ENCODE measurements at regions not wholly inside any gene's neighbourhood (a gene's known extent, or its start where the extent isn't known, plus 50 kb on each side); places are given as distances from the start of the nearest gene placed in this dataset.

DNA sequence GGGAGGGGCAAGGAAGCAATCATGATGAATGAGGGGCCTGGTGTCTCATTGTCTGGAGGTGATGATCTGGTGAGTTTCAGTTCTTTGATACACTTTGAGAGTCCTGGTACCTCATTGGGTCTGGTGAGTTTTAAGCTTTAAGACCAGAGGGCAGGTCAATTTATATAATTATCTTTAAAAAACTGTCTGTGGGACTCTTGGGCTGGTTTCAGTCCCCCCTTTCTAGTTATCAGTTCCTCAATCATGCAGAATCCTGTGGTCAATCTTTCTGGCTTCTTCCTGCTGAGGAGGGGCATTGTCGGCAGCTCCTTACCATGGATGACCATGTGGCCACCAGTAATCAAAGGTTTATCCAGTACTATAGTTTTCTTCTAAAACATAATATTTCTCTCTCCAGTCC is 789.1 kb downstream of the PCDH18 start:
- DNase-seq, result no peak

DNA sequence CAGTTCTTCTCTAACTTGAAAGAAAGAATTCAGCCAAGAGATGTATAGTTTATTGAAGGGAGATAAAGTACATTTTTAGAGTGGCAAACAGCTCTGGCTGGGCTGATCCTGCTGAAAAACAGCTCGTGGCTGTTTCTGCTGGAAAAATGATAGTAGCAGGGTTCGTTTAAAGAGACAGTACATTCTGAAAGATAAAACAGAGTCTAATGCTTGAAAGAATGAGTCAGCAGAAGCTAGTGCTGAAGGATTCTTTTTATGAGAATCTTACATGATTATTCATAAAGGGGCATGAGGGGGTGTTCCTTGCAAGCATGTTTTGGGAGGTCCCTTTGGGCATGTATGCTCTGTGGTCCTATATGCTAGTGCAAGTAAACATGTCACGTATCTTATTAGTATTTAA is 790.0 kb downstream of the PCDH18 start:
- DNase-seq, result no peak

DNA sequence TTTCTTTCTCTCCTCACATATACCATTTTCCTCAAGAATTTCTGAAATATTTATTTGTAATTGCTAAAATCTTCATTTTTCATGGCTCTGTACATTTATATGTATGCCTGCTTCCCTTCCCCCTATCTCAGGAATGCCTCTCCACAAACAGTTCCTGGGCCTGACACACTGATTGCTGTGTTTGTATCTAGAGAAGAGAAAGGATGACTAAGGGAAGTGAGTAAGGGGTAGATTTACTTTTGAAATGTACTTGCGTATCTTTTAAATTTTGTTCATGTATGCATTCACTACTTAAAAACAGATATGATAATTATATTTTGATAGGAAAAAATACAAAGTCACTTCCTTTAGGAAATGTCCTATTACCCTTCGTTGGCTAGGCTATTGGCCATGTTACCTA is 790.8 kb downstream of the PCDH18 start:
- no peak for DNase-seq

DNA sequence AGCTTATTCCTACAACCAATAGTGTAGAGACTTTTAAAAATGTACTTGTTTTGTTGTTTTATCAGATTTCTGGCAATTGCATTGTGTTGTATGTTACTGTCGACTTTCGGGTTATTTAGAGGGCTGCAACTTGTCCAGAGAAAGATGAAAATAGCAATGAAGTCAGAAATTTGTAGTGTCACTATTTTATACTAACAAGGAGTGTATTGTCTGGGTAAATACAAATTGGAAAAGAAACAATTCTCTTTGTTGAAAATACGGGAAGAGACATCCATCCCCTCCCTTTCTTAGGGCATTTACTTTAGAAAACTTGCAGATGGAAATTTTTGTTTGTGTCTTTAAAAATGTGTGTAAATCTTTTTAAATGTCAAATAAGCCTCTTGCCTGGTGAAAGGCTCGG is 792.0 kb downstream of the PCDH18 start:
- no peak for DNase-seq

DNA sequence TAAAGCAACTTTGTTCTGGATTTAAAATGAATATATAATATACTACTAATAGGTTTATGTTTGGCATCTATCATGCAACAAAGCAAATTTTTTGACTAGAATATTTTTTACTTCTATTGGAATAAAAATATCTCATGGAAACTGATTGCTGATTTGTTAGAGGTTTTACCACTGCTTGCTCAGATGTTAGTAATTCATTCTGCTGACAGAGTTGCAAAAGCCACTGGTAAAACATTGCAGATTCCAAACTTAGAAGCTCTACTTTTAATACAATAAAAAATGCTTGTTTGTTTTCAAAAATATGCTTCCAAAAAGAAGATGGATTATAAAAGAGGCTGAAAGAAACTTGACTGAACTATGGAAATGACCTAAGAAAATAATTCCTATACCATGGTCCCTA is 795.2 kb downstream of the PCDH18 start:
- no peak for DNase-seq

DNA sequence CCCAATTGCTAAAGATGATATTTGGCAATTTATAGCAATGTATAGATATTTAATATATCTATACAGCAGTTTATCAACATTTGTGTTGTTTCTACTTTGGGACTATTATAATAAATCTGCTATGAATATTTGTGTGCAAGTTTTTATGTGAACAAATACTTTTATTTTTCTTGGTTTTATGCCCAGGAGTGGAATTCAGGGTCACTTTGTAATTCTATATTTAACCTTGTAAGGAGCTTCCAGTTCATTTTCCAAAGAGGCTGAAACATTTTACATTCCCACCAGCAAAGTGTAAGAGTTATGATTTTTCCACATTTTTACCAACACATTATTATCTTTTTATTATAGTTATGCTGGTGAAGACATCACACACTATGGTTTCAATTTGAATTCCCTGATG is 801.3 kb downstream of the PCDH18 start:
- DNase-seq, result no peak

DNA sequence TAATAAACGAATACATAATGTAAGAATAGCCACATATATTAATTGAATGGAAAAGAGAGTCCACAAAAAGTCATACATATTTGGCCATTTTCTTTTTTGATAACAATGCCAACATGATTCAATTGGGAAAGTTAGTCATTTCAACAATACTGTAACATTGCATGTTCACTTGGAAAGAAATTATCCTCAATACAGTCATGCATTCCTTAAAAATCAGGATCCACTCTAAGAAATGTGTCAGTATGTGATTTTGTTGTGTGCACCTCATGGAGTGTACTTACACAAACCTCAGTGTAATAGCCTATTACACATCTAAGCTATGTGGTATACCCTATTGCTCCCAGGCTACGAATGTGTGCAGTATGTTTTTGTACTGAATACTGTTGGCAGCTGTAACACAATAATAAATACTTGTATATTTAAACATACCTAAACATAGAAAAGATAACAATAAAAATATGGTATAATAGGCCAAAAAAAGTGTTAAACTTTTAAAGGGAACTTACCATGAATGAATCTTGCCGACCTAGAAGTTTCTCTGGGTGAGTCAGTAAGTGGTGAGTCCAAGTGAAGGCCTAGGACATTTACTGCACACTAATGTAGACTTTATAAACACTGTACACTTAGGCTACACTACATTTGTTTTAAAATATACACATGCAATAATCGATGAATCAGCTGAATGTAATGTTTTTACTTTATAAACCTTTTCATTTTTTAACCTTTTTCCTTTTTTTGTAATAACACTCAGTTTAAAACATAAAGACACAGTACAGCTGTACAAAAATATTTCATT is 806.8 kb downstream of the PCDH18 start:
- no peak for DNase-seq

DNA sequence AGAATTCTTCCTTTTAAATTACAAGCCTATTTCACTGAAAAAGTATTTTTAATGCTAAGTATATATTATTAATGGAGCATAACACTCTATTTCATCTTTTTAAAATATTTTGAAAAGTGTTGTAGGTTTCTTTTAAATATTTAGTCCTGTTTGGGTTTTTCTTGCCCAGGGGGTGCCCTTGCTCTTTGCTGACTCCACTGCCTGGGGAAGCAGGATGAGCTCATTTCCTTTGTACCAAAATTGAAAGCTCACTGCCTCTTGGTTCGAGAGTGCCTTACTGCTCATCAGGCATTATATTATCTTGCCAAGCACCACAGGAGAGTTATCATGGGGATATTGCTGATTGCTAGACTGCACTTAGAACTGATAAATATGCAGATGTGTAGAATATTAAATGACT is 819.2 kb downstream of the PCDH18 start:
- no peak for DNase-seq

DNA sequence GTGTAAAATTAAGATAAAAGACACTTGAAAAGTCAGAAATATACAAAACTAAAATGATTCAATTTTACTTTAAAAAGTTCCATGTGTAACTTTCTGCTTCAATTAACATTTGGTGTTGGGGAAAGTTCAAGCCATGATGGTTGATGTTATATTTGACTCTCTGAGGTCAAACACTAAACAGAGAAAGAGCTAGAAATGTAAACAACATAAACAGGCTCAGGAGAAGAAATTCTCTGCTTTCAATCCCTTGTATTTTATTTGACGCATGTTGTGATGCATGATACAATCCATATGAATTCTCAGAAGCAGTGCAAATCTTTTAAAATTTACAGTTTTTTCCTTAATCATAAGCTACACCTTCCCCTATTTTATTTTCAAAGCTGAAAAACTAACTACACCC is 822.4 kb downstream of the PCDH18 start:
- no peak for DNase-seq

DNA sequence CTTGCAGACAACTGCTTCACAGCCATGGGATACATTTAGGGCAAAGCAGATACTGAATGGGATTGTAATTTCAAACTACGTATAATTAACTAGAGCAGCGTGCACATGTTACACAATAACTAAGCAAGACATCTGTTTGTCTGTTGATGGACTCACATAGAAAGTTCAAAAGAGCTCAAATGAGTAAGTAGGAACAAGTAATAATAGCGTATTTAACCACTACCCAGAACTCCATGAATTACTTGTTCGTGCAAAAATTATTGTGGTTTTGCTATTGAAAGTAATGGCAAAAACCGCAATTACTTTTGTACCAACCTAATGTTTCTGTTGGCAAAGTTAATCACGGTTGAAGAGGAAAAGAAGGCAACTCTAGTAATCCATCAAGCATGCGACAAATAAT is 825.4 kb downstream of the PCDH18 start:
- DNase-seq, result no peak

DNA sequence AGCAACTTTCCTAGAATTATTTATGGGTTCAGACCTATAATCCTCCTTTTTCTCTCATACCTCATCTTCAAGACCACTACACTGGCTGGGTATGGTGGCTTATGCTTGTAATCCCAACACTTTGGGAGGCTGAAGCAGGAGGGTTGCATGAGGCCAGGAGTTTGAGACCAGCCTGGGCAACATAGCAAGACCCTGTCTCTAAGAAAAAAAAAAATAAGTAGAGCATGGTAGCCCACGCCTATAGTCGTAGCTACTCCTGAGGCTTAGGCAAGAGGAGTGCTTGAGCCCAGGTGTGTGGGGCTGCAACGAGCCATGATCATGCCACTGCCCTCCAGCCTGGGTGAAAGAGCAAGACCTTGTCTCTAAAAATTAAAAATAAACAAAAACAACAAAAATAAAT is 832.4 kb downstream of the PCDH18 start:
- DNase-seq, result no peak

DNA sequence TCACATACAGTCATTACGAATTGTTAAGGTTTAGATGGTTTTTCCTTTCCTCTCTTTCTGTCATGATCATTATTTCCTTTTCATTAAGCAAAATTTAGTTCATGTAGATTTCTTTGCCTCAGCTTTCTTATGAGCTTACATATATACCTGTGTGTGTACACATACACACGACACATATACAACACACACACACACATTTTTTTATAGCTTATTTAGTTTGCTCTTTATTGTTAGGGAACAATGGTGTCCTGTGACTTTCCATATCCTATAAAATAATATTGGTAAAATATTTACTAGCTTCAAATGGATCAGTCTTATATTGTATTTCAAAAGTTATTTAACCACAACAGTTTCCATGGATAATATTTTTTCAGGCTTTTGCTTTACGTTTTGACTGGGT is 840.7 kb downstream of the PCDH18 start:
- no peak for DNase-seq

DNA sequence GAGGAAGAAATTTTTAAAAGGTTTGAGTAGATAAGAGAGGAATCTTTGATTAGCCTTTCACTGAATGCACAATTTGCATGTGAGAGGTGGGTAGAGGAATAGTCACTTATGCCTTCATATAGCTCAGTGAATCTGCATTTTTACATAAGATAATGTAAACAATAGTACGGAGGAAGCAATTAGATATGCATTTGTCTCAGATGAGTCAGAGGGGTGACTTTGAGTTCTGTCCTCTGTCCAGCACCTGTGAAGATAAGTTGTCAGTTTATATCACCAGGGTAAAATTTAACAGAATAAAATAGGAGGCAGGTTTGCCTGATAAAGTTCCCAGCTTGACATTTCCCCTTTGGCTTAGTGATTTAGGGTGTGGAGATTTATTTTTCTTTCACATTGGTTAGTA is 841.9 kb downstream of the PCDH18 start:
- DNase-seq, result no peak

DNA sequence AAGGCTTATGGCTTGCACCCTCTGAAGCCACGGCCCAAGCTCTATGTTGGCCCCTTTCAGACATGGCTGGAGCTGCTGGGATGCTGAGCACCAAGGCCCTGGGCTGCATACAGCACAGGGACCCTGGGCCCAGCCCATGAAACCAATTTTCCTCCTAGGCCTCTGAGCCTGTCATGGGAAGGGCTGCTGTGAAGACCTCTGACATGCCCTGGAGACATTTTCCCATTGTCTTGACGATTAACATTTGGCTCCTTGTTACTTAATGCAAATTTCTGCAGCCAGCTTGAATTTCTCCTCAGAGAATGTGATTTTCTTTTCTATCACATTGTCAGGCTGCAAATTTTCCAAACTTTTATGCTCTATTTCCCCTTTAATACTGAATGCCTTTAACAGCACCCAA is 844.7 kb downstream of the PCDH18 start:
- DNase-seq, result no peak

DNA sequence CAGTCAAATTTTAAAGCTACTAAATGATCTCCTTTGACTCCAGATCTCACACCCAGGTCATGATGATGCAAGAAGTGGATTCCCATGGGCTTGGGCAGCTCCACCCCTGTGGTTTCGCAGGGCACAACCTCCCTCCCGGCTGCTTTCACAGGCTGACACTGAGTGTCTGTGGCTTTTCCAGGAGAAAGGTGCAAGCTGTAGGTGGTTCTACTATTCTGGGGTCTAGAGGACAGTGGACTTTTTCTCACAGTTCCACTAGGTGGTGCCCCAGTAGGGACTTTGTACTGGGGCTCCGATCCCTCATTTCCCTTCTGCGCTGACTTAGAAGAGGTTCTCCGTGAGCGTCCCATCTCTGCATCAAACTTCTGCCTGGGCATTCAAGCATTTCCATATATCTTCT is 845.2 kb downstream of the PCDH18 start:
- DNase-seq, result no peak

DNA sequence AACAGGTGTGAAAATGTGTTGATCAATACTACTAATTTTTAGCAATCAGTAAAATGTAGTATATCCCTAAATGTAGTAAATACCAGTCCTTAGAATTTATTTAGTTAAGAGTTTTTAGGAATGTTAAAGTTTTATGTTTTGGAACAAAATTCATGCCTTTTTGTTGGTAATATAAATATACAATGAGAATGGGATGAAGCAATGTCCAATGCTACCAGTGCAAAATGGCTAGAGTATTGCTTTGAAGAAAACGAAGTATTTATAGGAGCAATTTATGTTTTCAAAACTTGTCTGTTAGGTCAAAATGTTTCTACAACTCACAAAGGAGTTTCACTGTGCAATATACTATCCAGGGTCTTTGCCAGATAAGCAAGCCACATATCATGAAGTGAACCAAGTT is 851.5 kb downstream of the PCDH18 start:
- no peak for DNase-seq

DNA sequence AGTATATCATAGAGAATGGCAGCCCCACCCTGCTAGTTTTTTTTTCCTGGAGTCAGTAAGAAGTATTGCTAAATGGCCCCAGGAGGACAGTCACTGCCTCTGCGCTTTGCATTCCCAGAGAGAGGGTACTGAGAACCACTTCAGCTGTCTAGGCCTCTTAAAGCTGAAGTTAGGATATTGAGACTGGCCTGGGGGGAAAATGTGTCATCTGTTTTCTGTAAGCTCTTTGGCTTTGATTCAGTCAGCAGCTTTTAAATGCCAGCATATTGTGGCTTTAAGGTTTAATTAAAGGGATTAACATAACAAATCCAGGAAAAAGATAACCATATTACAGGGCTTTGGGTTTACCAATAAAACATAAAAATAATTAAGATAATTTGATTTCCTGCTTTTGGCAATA is 852.0 kb downstream of the PCDH18 start:
- peak; percentile 91 for DNase-seq

DNA sequence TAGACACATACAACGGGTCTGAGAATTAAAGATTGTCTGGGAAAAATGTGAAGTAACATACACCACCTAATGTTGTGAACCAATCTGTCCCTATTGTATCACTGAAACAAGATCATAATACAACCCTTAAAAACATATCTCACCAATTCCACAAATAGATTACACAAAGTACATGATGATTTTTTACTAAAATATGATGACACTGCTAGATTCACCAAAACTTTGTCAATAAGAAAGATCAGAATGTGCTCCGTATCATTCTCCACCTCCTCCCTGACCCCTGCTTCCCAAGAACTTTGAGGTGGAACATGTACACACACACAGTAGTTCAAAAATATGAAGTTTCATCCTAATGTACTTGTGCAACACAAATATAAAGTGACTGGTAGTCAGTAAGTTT is 862.0 kb downstream of the PCDH18 start:
- no peak for DNase-seq

DNA sequence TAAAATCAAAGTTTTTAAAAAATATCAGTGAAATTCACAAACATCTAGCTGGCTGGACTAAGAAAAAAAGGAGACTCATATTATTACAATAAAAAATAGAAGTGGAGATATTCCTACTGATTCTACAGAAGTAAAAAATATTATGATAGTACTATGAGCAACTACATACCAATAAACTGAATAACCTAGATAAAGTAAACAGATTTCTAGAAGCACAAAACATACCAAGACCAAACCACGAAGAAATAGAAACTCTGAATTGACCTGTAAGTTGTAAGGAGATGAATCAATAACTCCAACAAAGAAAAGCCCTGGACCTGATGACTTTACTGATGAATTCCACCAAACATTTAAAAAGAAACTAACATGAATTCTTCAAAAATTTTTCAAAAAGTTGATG is 867.3 kb downstream of the PCDH18 start:
- no peak for DNase-seq

DNA sequence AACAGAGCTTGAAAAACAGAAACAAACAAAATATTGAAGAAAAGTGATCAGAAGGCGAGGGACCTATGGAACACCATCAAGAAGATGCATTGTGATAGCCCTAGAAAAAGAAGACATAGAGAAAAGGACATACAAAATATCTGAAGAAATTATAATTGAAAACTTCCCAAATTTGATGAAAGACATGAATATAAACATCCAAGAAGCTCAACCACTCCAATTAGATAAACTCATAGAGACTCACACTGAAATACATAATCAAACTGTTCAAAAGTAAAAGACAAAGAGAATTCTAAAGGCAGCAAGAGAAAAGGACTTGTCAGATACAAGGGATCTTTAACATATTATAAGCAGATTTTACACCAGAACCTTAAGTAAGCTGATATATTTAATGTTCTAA is 869.8 kb downstream of the PCDH18 start:
- DNase-seq, result no peak

DNA sequence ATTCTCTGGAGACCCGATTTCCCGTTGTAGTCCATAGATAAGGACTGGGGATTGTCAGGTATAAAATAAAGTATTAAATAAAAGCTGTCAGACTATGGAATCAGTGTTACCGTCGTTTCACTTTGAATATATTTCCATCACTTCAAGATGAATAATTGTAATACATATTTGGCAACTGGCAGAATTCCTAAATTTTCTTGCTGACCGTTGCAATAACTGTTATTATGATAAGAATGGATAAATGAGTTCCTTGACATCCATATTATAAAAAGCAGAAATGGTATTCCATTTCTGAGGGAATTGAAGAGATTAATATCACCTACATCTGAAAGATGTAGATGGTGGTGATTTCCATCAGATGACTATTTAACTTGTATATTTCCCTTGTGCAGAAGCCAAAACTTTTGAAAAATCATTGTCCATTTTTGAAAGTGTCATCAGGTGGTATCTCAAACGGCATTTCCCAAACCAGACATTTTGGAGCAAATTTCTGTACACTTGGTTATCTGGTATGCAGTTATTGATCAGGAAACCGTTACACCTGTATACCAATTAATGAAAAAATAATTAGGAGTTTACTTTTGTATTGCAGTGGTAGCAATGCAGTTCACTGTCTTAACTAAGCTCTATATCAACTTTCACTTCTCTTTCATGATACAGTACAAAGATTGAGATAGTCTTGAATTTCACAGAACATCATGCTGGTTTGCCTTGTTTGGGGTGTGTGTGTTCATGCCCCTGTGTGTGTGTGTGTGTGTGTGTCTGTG is 878.5 kb downstream of the PCDH18 start:
- no peak for DNase-seq

DNA sequence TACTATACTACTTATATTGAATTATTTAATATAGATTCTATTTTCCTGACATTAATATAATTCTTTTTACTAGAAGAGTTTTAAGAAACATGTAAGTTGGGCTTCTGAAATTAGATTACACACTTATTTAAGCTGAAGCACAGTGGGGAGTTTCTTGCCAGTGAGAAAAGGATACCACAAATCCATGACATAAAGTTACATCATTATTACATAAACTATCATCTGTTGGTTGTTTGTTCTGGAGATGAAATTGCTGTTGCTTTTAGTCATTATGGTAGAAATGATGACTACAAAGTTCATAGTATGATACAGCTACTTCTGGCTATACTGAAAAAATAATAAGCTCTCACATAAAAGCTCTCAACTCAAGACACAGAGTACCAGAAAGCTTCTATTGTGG is 880.4 kb downstream of the PCDH18 start:
- DNase-seq, result no peak

DNA sequence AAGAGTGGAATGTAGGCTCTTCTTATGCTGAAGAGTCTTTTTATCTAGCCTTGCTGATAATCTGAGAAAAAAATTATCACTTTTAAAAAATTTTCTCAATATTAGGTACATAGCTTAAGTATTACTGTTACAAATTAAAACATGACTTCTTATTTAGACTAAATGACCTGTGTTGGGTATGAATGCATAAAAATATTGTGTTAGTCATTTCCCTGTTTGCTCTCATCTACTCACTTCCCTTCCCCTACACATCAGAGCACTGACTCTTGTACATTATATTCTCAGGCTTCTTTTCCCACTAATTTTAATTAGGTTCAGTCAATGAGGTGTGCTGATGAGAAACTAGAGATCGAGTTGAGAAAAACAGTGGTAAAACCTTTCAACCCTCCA is 881.0 kb downstream of the PCDH18 start:
- DNase-seq, result no peak

DNA sequence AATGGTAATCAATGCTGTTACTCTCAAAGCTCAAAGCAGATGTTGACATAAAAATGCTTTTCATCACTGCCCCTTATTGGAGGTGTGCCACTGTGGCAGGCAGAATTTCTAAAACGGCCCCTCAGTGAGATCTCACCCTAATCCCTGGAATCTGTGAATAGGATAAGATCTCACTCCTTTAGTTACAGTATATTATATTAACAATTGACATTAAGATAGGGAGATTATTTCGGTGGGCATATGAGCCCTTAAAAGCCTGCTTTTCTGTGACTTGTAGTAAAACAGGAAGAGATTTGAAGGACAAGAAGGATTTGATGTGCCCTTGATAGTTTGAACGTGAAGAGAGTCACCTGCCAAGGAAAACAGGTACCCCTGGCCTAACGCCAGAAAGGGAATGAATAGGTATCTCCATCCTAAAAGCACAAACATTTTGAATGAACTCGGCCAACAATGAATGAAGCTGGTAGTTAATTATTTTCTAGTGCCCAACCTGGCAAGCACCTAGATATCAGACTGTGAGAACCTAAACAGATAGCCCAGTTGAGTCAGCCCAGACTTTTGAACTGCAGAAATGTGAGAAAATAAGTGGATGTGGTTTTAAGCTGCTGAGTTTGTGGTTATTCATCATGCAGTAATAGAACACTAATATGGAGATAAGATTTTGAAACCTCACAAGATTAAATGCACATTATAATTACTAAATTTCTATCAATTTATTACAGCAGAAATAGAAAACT is 881.6 kb downstream of the PCDH18 start:
- no peak for DNase-seq

Measured in islet precursor cell (in vitro differentiated cells).